ENCODE measurements at regions not wholly inside any gene's neighbourhood (a gene's known extent, or its start where the extent isn't known, plus 50 kb on each side); places are given as distances from the start of the nearest gene placed in this dataset.

DNA sequence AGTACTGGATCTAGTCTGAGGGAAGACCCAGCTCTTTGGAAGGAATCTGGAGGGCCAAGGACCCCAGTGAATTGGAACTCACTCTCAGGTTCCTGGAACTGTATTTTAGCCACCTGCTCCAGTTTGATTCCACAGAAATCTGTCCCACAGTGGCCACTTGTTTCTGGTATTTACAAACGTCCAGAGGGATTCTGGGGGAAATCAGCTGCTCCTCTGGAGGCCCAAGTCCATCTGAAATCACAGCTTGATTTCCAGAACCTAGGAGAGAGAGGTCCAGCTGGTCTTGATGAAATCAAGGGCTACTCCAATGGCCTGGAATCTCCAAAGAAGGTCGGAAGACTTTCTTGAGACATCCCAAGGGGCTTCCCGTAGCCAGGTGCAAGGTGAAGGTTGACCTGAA, 132.3 kb upstream of the UMPS start:
- TF ChIP-seq, protein P1, sequence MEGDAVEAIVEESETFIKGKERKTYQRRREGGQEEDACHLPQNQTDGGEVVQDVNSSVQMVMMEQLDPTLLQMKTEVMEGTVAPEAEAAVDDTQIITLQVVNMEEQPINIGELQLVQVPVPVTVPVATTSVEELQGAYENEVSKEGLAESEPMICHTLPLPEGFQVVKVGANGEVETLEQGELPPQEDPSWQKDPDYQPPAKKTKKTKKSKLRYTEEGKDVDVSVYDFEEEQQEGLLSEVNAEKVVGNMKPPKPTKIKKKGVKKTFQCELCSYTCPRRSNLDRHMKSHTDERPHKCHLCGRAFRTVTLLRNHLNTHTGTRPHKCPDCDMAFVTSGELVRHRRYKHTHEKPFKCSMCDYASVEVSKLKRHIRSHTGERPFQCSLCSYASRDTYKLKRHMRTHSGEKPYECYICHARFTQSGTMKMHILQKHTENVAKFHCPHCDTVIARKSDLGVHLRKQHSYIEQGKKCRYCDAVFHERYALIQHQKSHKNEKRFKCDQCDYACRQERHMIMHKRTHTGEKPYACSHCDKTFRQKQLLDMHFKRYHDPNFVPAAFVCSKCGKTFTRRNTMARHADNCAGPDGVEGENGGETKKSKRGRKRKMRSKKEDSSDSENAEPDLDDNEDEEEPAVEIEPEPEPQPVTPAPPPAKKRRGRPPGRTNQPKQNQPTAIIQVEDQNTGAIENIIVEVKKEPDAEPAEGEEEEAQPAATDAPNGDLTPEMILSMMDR (conservative IDR thresholded peaks at IDR 0.05; ENCODE audit: low read length) = no peak
- TF ChIP-seq EZH2phosphoT487 (IDR thresholded peaks at IDR 0.05; ENCODE audit: borderline replicate concordance) = no peak

Measured in Loucy (cell line).